DND-41 (cell line): ENCODE measurements at regions not wholly inside any gene's neighbourhood (a gene's known extent, or its start where the extent isn't known, plus 50 kb on each side); places are given as distances from the start of the nearest gene placed in this dataset.

ENCODE experiments used
- ATAC-seq: fragments of 200-7000 bp; cut with Tn5 transposase; 3 replicates; pipeline ENCODE4 v1.9.1; 2021; ENCODE audit warnings: low read depth; ENCODE audit not compliant: insufficient read depth
- DNase-seq: peaks from one replicate; pipeline ENCODE4 v3.0.0-alpha.2; 2020
- H2AFZ ChIP-seq: 2 replicates; pipeline ENCODE4 v1.6.0; 2012; ENCODE audit warnings: low read depth, low read length
- H3K27ac ChIP-seq: 2 replicates; pipeline ENCODE4 v1.5.1; 2012; ENCODE audit warnings: low read length, inconsistent platforms
- H3K27me3 ChIP-seq: fragments of 200-600 bp; sonication (generic); 2 replicates; pipeline ENCODE4 v1.6.0; 2012; ENCODE audit warnings: low read length, mild to moderate bottlenecking, inconsistent platforms; ENCODE audit not compliant: insufficient read depth, poor library complexity
- H3K36me3 ChIP-seq: 2 replicates; pipeline ENCODE4 v1.5.1; 2012; ENCODE audit warnings: low read length, inconsistent platforms; ENCODE audit not compliant: insufficient read depth
- H3K4me1 ChIP-seq: 2 replicates; pipeline ENCODE4 v1.5.1; 2012; ENCODE audit warnings: mild to moderate bottlenecking, low read length; ENCODE audit not compliant: insufficient read depth
- H3K4me2 ChIP-seq: 2 replicates; pipeline ENCODE4 v1.6.0; 2012; ENCODE audit warnings: mild to moderate bottlenecking, moderate library complexity, low read length, inconsistent platforms; ENCODE audit not compliant: insufficient read depth
- H3K4me3 ChIP-seq, 2 experiments: fragments of 200-600 bp in 1 of 2; shearing (Covaris generic) in 1 of 2; 2 replicates each; pipeline ENCODE4 v1.5.1; 2012 to 2016; ENCODE audit warnings: inconsistent platforms in 2 of 2, low read length in 2 of 2, mild to moderate bottlenecking in 2 of 2, low read depth in 1 of 2, moderate library complexity in 1 of 2
- H3K79me2 ChIP-seq: 2 replicates; pipeline ENCODE4 v1.6.0; 2012; ENCODE audit warnings: low read length, inconsistent platforms; ENCODE audit not compliant: insufficient read depth
- H3K9ac ChIP-seq: 2 replicates; pipeline ENCODE4 v1.6.0; 2012; ENCODE audit warnings: low read depth, mild to moderate bottlenecking, inconsistent platforms, low read length, moderate library complexity
- H3K9me3 ChIP-seq: 2 replicates; pipeline ENCODE4 v1.5.1; 2012; ENCODE audit warnings: low read length, moderate library complexity, mild to moderate bottlenecking, inconsistent platforms; ENCODE audit not compliant: insufficient read depth, severe bottlenecking
- H4K20me1 ChIP-seq: 2 replicates; pipeline ENCODE4 v1.6.0; 2012; ENCODE audit warnings: low read length; ENCODE audit not compliant: insufficient read depth
- EZH2 ChIP-seq: IDR thresholded peaks from 3 replicates; pipeline ENCODE4 v1.6.1; 2012; ENCODE audit warnings: borderline replicate concordance, low read depth, mild to moderate bottlenecking, moderate library complexity, low read length, inconsistent platforms; ENCODE audit not compliant: severe bottlenecking
- TF ChIP-seq, protein P1 (sequence below): IDR thresholded peaks from 2 replicates; pipeline ENCODE4 v1.5.1; 2012; ENCODE audit warnings: borderline replicate concordance, low read length, moderate library complexity, mild to moderate bottlenecking; ENCODE audit not compliant: poor library complexity, severe bottlenecking; ENCODE audit errors: extremely low read depth

- no peak overlapping the region for H3K4me2 ChIP-seq
- no peak overlapping the region for H3K9ac ChIP-seq
- ATAC-seq (no peak), DNase-seq (no peak)
- no peaks in the 10 kb centered on the region for H3K4me1 ChIP-seq
- H3K36me3 ChIP-seq, result no peaks in the 10 kb centered on the region
- H3K27ac ChIP-seq, result no peak overlapping the region
- H4K20me1 ChIP-seq, result no peaks in the 10 kb centered on the region
- no peaks in the 10 kb centered on the region for H3K79me2 ChIP-seq
- no peaks in the 10 kb centered on the region for H3K9me3 ChIP-seq
- no peaks in the 10 kb centered on the region for H3K27me3 ChIP-seq
- no peak overlapping the region for H2AFZ ChIP-seq
- H3K4me3 ChIP-seq, result no peak overlapping the region
- TF ChIP-seq EZH2, result no peak
- TF ChIP-seq, protein P1, sequence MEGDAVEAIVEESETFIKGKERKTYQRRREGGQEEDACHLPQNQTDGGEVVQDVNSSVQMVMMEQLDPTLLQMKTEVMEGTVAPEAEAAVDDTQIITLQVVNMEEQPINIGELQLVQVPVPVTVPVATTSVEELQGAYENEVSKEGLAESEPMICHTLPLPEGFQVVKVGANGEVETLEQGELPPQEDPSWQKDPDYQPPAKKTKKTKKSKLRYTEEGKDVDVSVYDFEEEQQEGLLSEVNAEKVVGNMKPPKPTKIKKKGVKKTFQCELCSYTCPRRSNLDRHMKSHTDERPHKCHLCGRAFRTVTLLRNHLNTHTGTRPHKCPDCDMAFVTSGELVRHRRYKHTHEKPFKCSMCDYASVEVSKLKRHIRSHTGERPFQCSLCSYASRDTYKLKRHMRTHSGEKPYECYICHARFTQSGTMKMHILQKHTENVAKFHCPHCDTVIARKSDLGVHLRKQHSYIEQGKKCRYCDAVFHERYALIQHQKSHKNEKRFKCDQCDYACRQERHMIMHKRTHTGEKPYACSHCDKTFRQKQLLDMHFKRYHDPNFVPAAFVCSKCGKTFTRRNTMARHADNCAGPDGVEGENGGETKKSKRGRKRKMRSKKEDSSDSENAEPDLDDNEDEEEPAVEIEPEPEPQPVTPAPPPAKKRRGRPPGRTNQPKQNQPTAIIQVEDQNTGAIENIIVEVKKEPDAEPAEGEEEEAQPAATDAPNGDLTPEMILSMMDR, result no peak
Observed at GRCh38 chrX:8851231-8851886, 50.2 kb upstream of the FAM9A start.
